ENCODE measurements at regions not wholly inside any gene's neighbourhood (a gene's known extent, or its start where the extent isn't known, plus 50 kb on each side); places are given as distances from the start of the nearest gene placed in this dataset.
A peak's percentile ranks its signal among the peaks of the same experiment; 100 is the strongest.

DNA sequence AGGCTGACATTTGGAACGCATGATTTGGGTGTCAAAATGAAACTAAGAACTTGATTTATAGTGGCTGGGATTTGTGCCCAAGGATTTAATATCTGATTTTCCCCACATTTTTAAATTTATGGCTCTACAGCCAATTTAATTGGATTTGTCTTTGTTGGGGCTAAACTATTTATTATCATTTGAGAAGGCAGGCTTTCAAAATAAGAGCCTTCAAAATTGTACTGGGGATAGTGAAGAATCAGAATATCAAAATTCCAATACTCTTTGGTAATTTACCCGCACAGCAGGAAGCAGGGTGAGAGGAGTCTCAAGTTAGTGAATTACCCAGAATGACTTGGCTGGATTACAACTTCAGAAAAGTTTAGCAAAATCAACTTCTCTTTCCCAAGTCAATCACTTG lies 278.1 kb downstream of the LRATD1 start:
- DNase-seq (ENCODE audit: low read depth), result no peak

DNA sequence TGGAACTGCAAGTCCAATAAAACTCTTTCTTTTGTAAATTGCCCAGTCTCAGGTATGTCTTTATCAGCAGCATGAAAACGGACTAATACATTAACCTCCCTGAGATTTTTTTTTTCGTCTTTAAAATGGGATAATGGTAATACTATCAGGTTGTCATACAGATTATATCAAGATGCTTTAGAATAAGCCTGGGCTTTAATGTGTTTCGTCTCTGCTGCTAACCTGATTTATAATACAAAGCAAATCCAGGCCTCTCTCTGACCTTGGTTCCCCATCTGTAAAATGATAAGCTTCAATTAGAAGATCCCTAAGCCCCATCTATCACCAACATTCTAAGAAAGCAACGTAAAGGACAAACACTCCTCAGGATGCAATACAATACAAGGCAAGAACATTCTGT lies 283.5 kb downstream of the LRATD1 start:
- DNase-seq (ENCODE audit: low read depth), result no peak

DNA sequence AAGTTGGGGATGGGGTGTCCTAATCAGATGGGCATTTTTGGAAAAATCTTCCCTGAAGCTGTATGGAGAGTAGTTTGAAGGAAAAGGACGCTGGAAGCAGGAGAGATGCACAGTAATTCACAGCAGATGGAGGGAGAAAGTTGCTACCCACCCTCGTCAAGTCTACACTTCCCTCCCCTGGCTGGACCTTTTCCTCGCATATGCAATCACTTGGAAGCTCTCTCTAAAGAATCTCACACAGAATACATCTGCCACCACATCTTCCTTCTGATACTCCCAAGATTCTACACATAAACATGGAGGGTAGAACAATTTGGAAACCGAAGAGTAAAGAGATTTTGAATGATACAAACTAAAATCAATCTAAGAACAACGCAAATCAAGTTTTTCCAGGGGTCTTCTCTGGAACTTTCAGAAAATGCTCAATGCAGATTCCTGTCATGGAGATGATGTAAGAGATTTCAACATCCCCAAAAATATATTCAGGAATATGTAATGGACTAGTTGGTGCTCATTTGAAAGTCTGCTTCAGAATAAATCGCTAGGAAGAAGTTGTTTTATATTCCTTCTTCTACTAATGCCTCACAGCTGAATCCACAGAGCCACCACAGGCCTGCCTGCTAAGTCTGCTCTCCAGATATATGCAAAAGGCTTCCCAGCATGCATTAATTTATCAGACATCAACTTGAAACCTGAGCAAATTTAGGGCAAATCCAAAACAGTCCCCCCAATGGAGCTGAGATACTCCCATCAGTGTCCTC lies 291.5 kb downstream of the LRATD1 start:
- DNase-seq (ENCODE audit: low read depth), result no peak

DNA sequence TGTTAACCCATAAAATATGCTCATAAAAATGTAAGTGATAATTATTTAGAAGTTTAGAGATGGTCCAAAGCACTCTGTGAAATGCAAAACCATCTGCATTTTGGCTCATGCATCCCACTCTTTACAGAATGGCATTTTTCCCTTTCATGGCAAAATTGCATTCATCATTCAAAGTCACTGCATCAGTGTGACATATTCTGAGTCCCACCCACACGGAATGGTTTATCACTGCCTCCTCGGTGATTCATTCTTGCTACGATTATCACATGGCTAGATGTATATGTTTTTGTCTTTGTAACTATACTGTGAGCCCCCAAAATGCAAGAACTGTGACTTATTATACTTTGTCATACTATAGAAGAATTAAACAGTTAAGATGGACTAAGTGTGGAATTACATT lies 293.0 kb downstream of the LRATD1 start:
- DNase-seq (ENCODE audit: low read depth), result no peak

DNA sequence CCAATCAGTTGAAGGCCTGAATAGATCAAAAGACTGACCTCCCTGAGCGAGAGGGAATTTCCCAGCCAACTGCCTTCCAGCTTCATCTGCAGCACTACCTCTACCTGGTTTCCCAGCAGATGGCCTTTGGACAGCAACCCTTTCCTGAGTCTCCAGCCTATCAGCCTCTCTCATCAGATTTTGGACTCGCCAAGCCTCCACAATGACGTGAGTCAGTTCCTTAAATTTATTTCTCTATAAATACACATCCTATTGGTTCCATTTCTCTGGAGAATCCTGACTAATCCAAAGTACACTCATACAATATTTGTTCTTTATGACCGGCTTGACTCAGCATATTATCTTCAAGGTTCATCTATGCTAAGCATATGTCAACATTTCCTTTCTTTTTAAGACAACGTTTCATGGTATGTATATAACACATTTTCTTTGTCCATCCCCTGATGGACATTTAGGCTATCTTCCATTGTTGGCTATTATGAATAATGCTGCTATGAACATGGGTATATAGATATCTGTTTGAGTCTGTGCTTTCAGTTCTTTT lies 294.6 kb downstream of the LRATD1 start:
- no peak for DNase-seq (ENCODE audit: low read depth)

DNA sequence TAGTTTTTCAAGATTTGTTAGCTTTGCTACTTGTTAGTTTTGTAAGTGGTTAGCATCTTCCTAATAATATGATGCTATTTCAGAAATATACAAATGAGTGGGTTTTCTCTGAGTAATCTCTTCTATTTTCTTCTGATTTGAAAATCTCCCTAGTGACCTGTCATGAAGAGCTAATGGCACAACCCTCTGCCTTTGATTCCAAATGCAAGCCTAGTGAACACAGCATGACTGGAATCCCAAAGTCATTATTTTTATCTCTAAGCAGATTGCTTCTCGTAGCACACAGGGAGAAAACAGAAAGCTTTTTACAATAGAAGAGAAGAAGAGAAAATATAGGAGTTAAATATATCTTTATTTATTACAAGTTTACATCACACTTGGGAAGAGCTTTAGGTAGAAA lies 295.5 kb downstream of the LRATD1 start:
- no peak for DNase-seq (ENCODE audit: low read depth)

DNA sequence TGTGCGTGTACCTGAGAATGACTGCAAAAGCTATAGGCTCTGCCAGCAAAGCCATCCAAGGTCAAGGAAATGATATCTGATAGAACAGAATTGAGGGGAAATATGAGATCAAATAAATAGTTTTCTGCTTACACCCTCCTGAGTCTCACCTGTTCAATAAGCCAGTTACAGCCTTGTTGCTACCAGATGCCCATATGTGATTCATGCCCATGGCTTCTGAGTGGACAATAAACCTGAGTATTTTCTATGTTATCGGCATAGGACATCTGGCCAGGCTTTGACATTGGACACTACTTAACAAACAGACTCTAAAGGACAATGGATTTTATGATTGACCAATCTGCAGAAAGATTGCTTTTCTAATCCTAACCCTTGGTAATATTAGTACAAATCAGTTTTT lies 297.9 kb downstream of the LRATD1 start:
- no peak for DNase-seq (ENCODE audit: low read depth)

GRCh38 chr2:14932285-14932684 lies 299.8 kb downstream of the LRATD1 start:
- DNase-seq (ENCODE audit: low read depth), result no peak

- DNase-seq (ENCODE audit: low read depth), result no peak
These were observed 301.2 kb downstream of the LRATD1 start for GRCh38 chr2:14933753-14934152.

DNA sequence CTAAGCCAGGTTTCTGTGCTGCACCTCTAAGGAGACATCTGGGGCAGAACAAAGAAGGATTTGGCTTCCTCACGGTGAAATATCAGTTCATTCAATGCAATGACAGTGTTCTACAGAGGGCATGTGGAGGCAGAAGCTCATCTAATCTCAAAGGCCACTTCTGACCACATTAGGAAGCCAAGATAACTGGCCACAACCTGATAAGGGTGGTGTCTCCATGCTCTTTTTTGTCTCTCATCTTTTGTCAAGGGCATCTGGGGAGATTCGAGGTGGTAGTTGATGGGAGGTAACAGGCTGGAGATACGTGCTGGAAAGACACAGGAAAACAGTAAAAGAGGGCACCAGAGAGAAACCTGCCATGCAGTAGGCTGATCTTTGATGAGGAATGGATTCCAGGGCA lies 303.9 kb downstream of the LRATD1 start:
- no peak for DNase-seq (ENCODE audit: low read depth)

DNA sequence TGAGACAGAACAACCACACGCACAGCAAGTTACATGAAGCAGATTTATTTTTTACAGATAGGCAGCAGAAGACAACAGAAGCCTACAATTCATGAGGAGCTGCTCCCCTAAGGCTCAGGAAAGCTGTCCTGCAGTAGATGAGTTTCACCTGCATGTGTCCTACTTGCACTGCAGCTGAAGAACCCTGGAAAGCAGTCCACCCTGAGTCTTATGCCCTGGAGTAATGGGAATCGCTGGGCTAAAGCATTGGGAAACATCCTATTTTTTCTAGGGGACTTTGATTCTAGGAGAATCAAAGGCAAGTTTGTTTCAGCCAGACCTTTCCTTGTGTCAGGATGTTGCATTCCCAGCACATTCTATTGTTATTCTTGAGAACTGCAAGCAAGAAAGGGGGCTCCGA lies 304.8 kb downstream of the LRATD1 start:
- DNase-seq (ENCODE audit: low read depth), result no peak

DNA sequence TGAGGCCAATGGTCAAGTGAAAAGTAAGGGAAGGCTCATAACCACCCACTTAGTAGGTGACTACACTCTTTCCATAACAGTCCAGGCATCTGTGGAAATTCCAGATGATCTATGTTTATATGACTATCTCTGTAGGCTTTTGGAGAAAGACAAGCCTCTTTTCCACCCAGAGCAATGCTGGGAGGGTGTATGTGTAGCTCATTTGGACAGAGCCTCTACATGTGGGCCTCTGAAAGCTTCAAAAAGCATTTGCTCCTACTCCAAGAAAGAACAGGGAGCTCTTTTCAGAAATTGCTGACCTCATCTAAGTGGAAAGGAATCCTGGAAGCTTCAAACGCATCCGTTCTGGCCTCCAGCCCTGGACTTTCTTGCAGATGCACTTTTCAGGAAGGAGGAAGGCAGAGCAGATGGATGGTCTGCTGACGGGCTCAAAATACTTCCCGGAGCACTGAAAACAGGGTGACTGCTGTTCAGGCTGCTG lies 308.7 kb downstream of the LRATD1 start:
- DNase-seq (ENCODE audit: low read depth), result no peak

DNA sequence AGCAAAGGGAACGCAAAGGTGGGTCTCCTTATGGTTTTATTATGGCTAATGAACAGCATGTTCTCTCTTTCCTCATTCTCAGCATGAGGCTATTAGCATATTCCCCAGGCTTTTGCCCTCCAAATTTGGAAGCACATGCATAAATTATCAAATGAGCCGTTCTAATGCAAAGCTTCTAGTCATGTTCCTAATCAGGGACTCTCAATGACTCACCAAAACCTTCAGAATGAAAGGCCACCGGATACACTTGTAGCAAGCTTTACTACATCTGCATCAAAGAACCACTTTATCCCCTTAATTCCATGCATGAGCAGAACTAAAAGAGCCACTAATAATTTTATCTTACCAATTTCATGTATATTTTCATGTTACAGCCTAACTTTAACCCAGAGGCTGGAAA lies 310.5 kb downstream of the LRATD1 start:
- no peak for DNase-seq (ENCODE audit: low read depth)

- DNase-seq (ENCODE audit: low read depth), result peak; percentile 11
These were observed 312.2 kb downstream of the LRATD1 start for GRCh38 chr2:14944562-14945346.

GRCh38 chr2:14951569-14952285 lies 319.2 kb downstream of the LRATD1 start:
- no peak for DNase-seq (ENCODE audit: low read depth)

DNA sequence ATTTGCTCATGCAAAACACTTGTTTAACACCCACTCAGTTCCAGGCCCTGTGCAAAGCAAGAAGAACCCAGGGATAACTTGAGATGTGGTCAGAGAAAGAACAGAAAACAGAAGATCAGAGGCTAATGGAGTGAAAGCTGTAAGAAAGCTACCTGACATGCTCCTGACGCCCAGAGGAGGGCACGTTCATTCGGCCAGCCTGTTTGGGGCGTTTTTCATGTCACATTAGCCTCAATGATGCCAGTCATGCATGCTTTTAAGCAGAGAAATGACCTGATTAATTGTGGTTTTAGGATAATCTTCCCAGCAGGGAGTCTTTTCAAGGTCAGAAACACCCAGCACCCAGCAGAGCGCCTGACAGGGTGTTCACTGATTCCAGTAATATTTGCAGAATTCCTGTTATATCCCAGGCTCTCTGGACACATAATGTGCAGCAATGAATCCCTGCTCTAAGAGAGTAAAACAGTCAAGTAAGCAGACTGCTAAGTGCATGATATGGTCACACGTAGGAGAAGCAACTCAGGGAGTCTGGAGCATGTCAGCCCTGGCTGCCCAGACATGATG lies 320.0 kb downstream of the LRATD1 start:
- DNase-seq (ENCODE audit: low read depth), result no peak

- DNase-seq (ENCODE audit: low read depth), result no peak
These were observed 328.3 kb downstream of the LRATD1 start for GRCh38 chr2:14960686-14961324.

DNA sequence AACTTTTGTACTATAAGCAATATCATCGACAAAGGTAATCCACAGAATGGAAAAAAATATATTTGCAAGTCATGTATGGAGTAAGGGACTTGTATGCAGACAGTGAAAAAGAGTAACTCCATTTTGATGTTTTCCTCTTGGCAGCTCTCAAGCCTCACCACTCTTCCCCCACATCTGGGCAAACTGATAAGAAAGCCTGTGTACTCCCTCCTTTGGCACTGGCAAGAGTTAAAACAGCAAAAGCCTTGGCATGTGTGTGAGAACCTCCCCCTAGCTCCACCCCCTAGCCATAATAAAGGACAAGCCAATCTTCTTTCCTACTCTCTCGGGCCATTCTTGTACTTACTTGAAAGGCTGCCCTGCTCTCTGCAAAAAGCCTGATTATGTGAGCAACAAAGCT lies 335.2 kb downstream of the LRATD1 start:
- DNase-seq (ENCODE audit: low read depth), result no peak

DNA sequence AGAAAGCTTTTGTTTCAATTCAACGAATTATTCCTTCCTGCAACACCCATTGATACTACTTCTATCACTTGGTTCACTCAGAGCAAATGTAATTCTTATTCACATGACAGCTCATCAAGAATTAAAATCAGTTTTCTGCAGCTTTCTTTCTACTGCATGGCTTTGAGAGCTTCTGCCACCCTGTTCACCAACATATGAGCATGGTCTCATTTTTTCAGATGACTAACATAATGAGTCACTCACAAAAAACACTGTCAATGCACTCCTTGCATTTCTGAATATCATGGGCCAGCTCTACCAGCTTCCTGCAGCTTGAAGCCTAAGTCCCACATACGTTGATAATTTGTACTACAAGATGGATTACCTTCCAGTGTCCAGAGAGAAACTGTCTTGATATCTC lies 342.9 kb downstream of the LRATD1 start:
- DNase-seq (ENCODE audit: low read depth), result peak; percentile 39

GRCh38 chr2:14977021-14977420 lies 344.5 kb downstream of the LRATD1 start:
- no peak for DNase-seq (ENCODE audit: low read depth)

DNA sequence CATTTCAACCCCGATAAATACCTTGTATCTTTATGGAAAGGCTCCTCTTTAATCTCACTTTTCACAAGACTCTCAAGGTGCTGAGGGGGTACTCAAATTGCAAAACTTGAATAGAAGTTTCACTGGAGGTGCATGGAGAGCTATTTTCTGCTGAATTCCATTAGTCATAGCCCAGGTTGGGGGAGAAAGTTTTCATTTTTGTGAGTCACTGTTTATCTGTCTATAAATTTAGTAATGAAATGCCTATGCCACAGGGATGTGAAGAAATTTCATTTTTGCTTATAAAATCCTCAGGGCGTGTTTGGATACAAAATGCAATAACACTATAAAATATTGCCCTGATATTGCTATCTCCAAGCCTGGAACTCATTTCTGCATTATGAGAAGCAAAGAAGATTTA lies 346.3 kb downstream of the LRATD1 start:
- DNase-seq (ENCODE audit: low read depth), result no peak

DNA sequence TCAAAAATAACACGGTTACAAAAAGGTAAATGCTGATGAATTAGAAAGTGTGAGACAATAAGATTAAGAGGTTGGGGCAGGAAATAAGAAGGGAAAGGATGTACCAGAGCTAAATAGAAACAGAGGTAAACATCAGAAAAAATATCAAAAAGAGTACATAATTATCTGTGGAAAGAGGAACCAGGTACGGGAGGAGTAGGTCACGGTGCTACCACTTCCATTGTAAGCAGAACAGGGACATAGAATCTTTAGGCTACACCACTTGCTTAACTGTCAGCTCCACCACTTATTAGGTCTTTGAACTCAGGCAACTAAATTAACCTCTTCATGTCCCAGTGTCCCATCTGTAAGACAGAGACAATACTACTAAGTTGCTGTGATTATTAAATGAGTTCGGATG lies 350.3 kb downstream of the LRATD1 start:
- DNase-seq (ENCODE audit: low read depth), result no peak

All from HS-27A (cell line).